ENCODE measurements at regions not wholly inside any gene's neighbourhood (a gene's known extent, or its start where the extent isn't known, plus 50 kb on each side); places are given as distances from the start of the nearest gene placed in this dataset.

GRCh38 chr1:208637181-208637580, 393.0 kb upstream of the PLXNA2 start:
- TF ChIP-seq CTCF (conservative IDR thresholded peaks at IDR 0.05; ENCODE audit: low read length): no peak
- TF ChIP-seq EZH2phosphoT487 (IDR thresholded peaks at IDR 0.05; ENCODE audit: borderline replicate concordance, low read depth, low read length): no peak
